ENCODE measurements at regions not wholly inside any gene's neighbourhood (a gene's known extent, or its start where the extent isn't known, plus 50 kb on each side); places are given as distances from the start of the nearest gene placed in this dataset.

DNA sequence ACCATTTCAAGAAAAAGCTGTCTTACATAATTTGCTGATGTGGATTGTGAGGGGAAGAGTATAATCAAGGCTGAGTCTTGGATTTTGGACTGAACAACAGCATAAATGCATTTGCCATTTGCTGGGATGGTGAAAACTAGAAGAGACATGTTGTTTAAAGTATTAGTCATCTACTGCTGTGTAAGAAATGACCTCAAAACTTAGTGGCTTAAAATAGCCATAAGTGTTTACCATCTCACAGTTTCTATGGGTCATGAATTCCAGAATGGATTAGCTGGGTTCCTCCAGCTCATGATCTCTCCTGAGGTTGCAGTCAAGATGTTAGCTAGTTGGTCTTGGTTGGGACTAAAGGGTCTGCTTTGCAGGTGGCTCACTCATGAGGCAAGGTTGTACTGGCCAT is 66.2 kb downstream of the SCN11A start:
- TF ChIP-seq CTCF (IDR thresholded peaks at IDR 0.05) (no peak), POLR2A (IDR thresholded peaks at IDR 0.05) (no peak)

Data from vagina (tissue), 2 donors.